ENCODE measurements at regions not wholly inside any gene's neighbourhood (a gene's known extent, or its start where the extent isn't known, plus 50 kb on each side); places are given as distances from the start of the nearest gene placed in this dataset.
A peak's percentile ranks its signal among the peaks of the same experiment; 100 is the strongest.

- Histone ChIP-seq H3K4me1 (peaks cover 0 to 22% (median 18%) of the 10 kb centered on the region in 4 donors), H3K27ac (replicated peaks in 1 of 4) (no peak overlapping the region), H3K9me3 (no peaks in the 10 kb centered on the region), H3K36me3 (no peaks in the 10 kb centered on the region), H3K27me3 (no peaks in the 10 kb centered on the region), H3K4me3 (peak overlapping the region in 3 of 4 donors; percentile 7 to 25 (median 13))
- no peak for DNase-seq (ENCODE audit: extremely low spot score)
- no peak for TF ChIP-seq EP300 (IDR thresholded peaks at IDR 0.05)
- no peak for TF ChIP-seq CTCF (IDR thresholded peaks at IDR 0.05)
- no peak for TF ChIP-seq POLR2A (IDR thresholded peaks at IDR 0.05; ENCODE audit: low read depth)
- no peak for TF ChIP-seq POLR2AphosphoS5 (IDR thresholded peaks at IDR 0.05)
- intact Hi-C loops (cut with DNase I) = no loop called here
- 51% methylated on average over 4 of the region's 4 CpGs for WGBS
Observed at GRCh38 chr17:63039342-63039741, 73.3 kb downstream of the TANC2 start.

- Histone ChIP-seq H3K4me1 (peaks cover 0 to 22% (median 18%) of the 10 kb centered on the region in 4 donors), H3K9me3 (no peaks in the 10 kb centered on the region), H3K36me3 (no peaks in the 10 kb centered on the region), H3K4me3 (peak overlapping the region in 2 of 4 donors; percentile 13 to 22), H3K27ac (replicated peaks in 1 of 4) (no peak overlapping the region), H3K27me3 (no peaks in the 10 kb centered on the region)
- DNase-seq (ENCODE audit: extremely low spot score) = no peak
- WGBS = 53% methylated on average over 5 of the region's 5 CpGs
- TF ChIP-seq POLR2A (IDR thresholded peaks at IDR 0.05; ENCODE audit: low read depth) (no peak), EP300 (IDR thresholded peaks at IDR 0.05) (no peak), POLR2AphosphoS5 (IDR thresholded peaks at IDR 0.05) (no peak), CTCF (IDR thresholded peaks at IDR 0.05) (no peak)
- intact Hi-C loops (cut with DNase I) = no loop called here
Observed at GRCh38 chr17:63039899-63040602, 74.0 kb downstream of the TANC2 start.

GRCh38 chr17:63040816-63041215, 74.8 kb downstream of the TANC2 start:
- Histone ChIP-seq H3K4me3 (no peak overlapping the region), H3K36me3 (no peaks in the 10 kb centered on the region), H3K4me1 (peaks cover 0 to 22% (median 18%) of the 10 kb centered on the region in 4 donors), H3K27me3 (no peaks in the 10 kb centered on the region), H3K9me3 (no peaks in the 10 kb centered on the region), H3K27ac (replicated peaks in 1 of 4) (no peak overlapping the region)
- DNase-seq (ENCODE audit: extremely low spot score) = no peak
- intact Hi-C loops (cut with DNase I) = no loop called here
- TF ChIP-seq EP300 (IDR thresholded peaks at IDR 0.05) (no peak), CTCF (IDR thresholded peaks at IDR 0.05) (no peak)

GRCh38 chr17:63041251-63041650, 75.2 kb downstream of the TANC2 start:
- TF ChIP-seq CTCF (IDR thresholded peaks at IDR 0.05) (no peak), EP300 (IDR thresholded peaks at IDR 0.05) (no peak), POLR2A (IDR thresholded peaks at IDR 0.05; ENCODE audit: low read depth) (no peak), POLR2AphosphoS5 (IDR thresholded peaks at IDR 0.05) (no peak)
- Histone ChIP-seq H3K4me1 (peaks cover 0 to 22% (median 18%) of the 10 kb centered on the region in 4 donors), H3K36me3 (no peaks in the 10 kb centered on the region), H3K27me3 (no peaks in the 10 kb centered on the region), H3K27ac (replicated peaks in 1 of 4) (no peak overlapping the region), H3K4me3 (no peak overlapping the region), H3K9me3 (no peaks in the 10 kb centered on the region)
- DNase-seq (ENCODE audit: extremely low spot score) = no peak
- intact Hi-C loops (cut with DNase I) = no loop called here
- WGBS = 85% methylated on average over 4 of the region's 4 CpGs

- Histone ChIP-seq H3K9me3 (no peaks in the 10 kb centered on the region), H3K4me3 (no peak overlapping the region), H3K27me3 (no peaks in the 10 kb centered on the region), H3K4me1 (peaks cover 0 to 22% (median 18%) of the 10 kb centered on the region in 4 donors), H3K27ac (replicated peaks in 1 of 4) (no peak overlapping the region), H3K36me3 (no peaks in the 10 kb centered on the region)
- intact Hi-C loops (cut with DNase I) = no loop called here
- no peak for DNase-seq (ENCODE audit: extremely low spot score)
- TF ChIP-seq POLR2AphosphoS5 (IDR thresholded peaks at IDR 0.05) (no peak), POLR2A (IDR thresholded peaks at IDR 0.05; ENCODE audit: low read depth) (no peak), CTCF (IDR thresholded peaks at IDR 0.05) (no peak), EP300 (IDR thresholded peaks at IDR 0.05) (no peak)
- WGBS = 92% methylated on average over 2 of the region's 2 CpGs
Observed at GRCh38 chr17:63041722-63042121, 75.7 kb downstream of the TANC2 start.
